ENCODE measurements at regions not wholly inside any gene's neighbourhood (a gene's known extent, or its start where the extent isn't known, plus 50 kb on each side); places are given as distances from the start of the nearest gene placed in this dataset.
"Not testable (repeated sequence)": the region's sequence is repeated elsewhere in the genome, so short reads cannot be mapped to it uniquely, and the experiment has no call there.

DNA sequence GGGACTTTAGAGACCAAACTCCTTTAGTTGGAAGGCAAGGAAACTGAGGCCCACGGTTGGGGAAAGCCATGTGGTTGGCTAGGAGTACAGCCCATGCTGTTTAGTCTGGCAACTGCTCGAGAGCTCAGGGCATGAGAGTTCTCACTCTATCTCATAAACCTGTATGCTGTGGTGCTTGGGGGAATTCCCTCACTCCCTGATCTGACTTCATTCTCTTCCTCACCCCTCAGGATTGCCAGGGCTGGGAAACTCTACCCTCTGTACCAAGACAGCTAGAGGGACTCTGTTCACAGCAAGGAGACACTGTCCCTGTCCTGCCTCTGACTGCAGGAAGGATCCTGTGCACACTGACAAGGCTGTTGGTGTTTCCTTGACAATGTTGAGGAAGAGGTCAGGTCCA, 230.2 kb downstream of the ZNF621 start:
- intact Hi-C loops (cut with DNase I; ENCODE audit: low total_unique reads): no loop called here
- no peaks in the 10 kb centered on the region for H3K36me3 ChIP-seq (ENCODE audit: low read depth, missing control alignments)
- no peak overlapping the region for H3K27ac ChIP-seq
- H3K9me3 ChIP-seq: no peaks in the 10 kb centered on the region
- 59 to 60% methylated on average over 2 of the region's 2 CpGs for WGBS, 2 donors
- TF ChIP-seq POLR2A (IDR thresholded peaks at IDR 0.05): no peak
- TF ChIP-seq, protein P1, sequence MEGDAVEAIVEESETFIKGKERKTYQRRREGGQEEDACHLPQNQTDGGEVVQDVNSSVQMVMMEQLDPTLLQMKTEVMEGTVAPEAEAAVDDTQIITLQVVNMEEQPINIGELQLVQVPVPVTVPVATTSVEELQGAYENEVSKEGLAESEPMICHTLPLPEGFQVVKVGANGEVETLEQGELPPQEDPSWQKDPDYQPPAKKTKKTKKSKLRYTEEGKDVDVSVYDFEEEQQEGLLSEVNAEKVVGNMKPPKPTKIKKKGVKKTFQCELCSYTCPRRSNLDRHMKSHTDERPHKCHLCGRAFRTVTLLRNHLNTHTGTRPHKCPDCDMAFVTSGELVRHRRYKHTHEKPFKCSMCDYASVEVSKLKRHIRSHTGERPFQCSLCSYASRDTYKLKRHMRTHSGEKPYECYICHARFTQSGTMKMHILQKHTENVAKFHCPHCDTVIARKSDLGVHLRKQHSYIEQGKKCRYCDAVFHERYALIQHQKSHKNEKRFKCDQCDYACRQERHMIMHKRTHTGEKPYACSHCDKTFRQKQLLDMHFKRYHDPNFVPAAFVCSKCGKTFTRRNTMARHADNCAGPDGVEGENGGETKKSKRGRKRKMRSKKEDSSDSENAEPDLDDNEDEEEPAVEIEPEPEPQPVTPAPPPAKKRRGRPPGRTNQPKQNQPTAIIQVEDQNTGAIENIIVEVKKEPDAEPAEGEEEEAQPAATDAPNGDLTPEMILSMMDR (IDR thresholded peaks at IDR 0.05): no peak
- no peaks in the 10 kb centered on the region for H3K4me1 ChIP-seq
- no peak overlapping the region for H3K4me3 ChIP-seq
- DNase-seq: no peak
- H3K27me3 ChIP-seq: no peaks in the 10 kb centered on the region

DNA sequence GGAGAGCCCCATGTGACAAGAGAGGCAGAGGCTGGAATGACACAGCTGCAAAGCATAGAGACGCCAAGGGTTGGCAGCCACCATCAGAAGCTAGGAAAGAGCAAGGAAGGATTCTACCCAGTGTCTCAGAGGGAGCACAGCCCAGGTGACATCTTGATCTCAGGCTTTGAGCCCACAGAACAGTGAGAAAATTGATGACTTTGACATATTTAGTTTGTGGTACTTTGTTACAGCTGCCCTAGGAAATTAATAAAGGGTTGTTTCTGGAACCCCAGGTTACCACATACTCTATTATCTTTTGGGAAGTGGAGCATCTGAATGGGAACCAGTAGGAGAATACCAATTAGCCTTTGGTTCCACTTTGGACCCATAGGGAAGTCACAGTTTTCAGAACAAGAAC, 231.7 kb downstream of the ZNF621 start:
- Histone ChIP-seq H3K4me3 (no peak overlapping the region), H3K36me3 (ENCODE audit: low read depth, missing control alignments) (no peaks in the 10 kb centered on the region), H3K4me1 (no peaks in the 10 kb centered on the region), H3K27ac (no peak overlapping the region), H3K9me3 (no peaks in the 10 kb centered on the region), H3K27me3 (no peaks in the 10 kb centered on the region)
- TF ChIP-seq POLR2A (IDR thresholded peaks at IDR 0.05): no peak
- TF ChIP-seq, protein P1 (IDR thresholded peaks at IDR 0.05): no peak
- no peak for DNase-seq
- intact Hi-C loops (cut with DNase I; ENCODE audit: low total_unique reads): no loop called here
- 93 to 100% methylated on average over 1 of the region's 1 CpG for WGBS, 2 donors

GRCh38 chr3:40762771-40763170, 238.0 kb downstream of the ZNF621 start:
- H3K27me3 ChIP-seq; H3K4me3 ChIP-seq; DNase-seq; H3K4me1 ChIP-seq; H3K27ac ChIP-seq; intact Hi-C loops (cut with DNase I; ENCODE audit: low total_unique reads); H3K9me3 ChIP-seq; H3K36me3 ChIP-seq (ENCODE audit: low read depth, missing control alignments): not testable (repeated sequence)
- 68 to 81% methylated on average over 1 of the region's 1 CpG for WGBS, 2 donors

GRCh38 chr3:40763807-40764206, 239.0 kb downstream of the ZNF621 start:
- Histone ChIP-seq H3K27ac (no peak overlapping the region), H3K27me3 (no peaks in the 10 kb centered on the region), H3K36me3 (ENCODE audit: low read depth, missing control alignments) (no peaks in the 10 kb centered on the region), H3K9me3 (no peaks in the 10 kb centered on the region), H3K4me3 (no peak overlapping the region), H3K4me1 (no peaks in the 10 kb centered on the region)
- DNase-seq: no peak
- TF ChIP-seq POLR2A (IDR thresholded peaks at IDR 0.05): no peak
- TF ChIP-seq, protein P1 (IDR thresholded peaks at IDR 0.05): no peak
- 94 to 95% methylated on average over 4 of the region's 4 CpGs for WGBS, 2 donors
- intact Hi-C loops (cut with DNase I; ENCODE audit: low total_unique reads): no loop called here

- H3K27me3 ChIP-seq: no peaks in the 10 kb centered on the region
- H3K4me3 ChIP-seq: no peak overlapping the region
- no peaks in the 10 kb centered on the region for H3K4me1 ChIP-seq
- TF ChIP-seq, protein P1 (IDR thresholded peaks at IDR 0.05): no peak
- TF ChIP-seq POLR2A (IDR thresholded peaks at IDR 0.05): no peak
- no peak overlapping the region for H3K27ac ChIP-seq
- DNase-seq: no peak
- intact Hi-C loops (cut with DNase I; ENCODE audit: low total_unique reads): no loop called here
- H3K36me3 ChIP-seq (ENCODE audit: low read depth, missing control alignments): no peaks in the 10 kb centered on the region
- 54 to 66% methylated on average over 2 of the region's 2 CpGs for WGBS, 2 donors
- no peaks in the 10 kb centered on the region for H3K9me3 ChIP-seq
Measured at GRCh38 chr3:40764747-40765146, 240.0 kb downstream of the ZNF621 start.

All from testis (tissue), 2 donors.